Liver (tissue), 8 donors: ENCODE measurements at regions not wholly inside any gene's neighbourhood (a gene's known extent, or its start where the extent isn't known, plus 50 kb on each side); places are given as distances from the start of the nearest gene placed in this dataset.

Experiments
- DNase-seq: peaks from one replicate; pipeline ENCODE4 v3.0.0-alpha.2; 2017; ENCODE audit warnings: low spot score
- H3K27ac ChIP-seq, 2 donors: one replicate each; pipeline ENCODE4 v1.7.0; 2013; ENCODE audit warnings: inconsistent platforms in 2 of 2, low read length in 2 of 2, control low read depth in 1 of 2, low read depth in 1 of 2, mild to moderate bottlenecking in 1 of 2
- H3K27me3 ChIP-seq, 4 donors: one replicate each; pipeline versions ENCODE4 v1.6.1 to v1.7.0; 2013; ENCODE audit warnings: low read length in 3 of 4, inconsistent platforms in 1 of 4, mild to moderate bottlenecking in 1 of 4, moderate library complexity in 1 of 4; ENCODE audit not compliant: control insufficient read depth in 4 of 4, insufficient read depth in 4 of 4
- H3K36me3 ChIP-seq, 4 donors: one replicate each; pipeline versions ENCODE4 v1.6.1 to v1.7.0; 2013; ENCODE audit warnings: low read length in 3 of 4, mild to moderate bottlenecking in 3 of 4, low read depth in 1 of 4, moderate library complexity in 1 of 4; ENCODE audit not compliant: control insufficient read depth in 4 of 4, insufficient read depth in 3 of 4
- H3K4me1 ChIP-seq, 4 donors: one replicate each; pipeline versions ENCODE4 v1.6.1 to v1.7.0; 2013; ENCODE audit warnings: low read length in 3 of 4, mild to moderate bottlenecking in 3 of 4, moderate library complexity in 1 of 4; ENCODE audit not compliant: control insufficient read depth in 4 of 4, insufficient read depth in 4 of 4
- H3K4me3 ChIP-seq, 3 donors: one replicate each; pipeline versions ENCODE4 v1.6.1 to v1.7.0; 2013; ENCODE audit warnings: low read length in 3 of 3, control low read depth in 1 of 3, low read depth in 1 of 3, mild to moderate bottlenecking in 1 of 3
- H3K9ac ChIP-seq, 2 donors: one replicate each; pipeline ENCODE4 v1.7.0; 2013; ENCODE audit warnings: low read length in 2 of 2, mild to moderate bottlenecking in 2 of 2, moderate library complexity in 2 of 2, control low read depth in 1 of 2, low read depth in 1 of 2
- H3K9me3 ChIP-seq, 4 donors: one replicate each; pipeline versions ENCODE4 v1.6.1 to v1.7.0; 2013; ENCODE audit warnings: low read length in 3 of 4; ENCODE audit not compliant: control insufficient read depth in 4 of 4
- EGR1 ChIP-seq, 2 donors: IDR thresholded peaks; 2 replicates each; pipeline ENCODE4 v1.6.1; 2016 to 2018; ENCODE audit warnings: antibody characterized with exemption in 2 of 2, low read depth in 2 of 2
- FOXA1 ChIP-seq: IDR thresholded peaks from 2 replicates; pipeline ENCODE4 v1.6.1; 2016; ENCODE audit warnings: antibody characterized with exemption
- FOXA2 ChIP-seq: IDR thresholded peaks from 2 replicates; pipeline ENCODE4 v1.6.1; 2016; ENCODE audit warnings: antibody characterized with exemption
- GABPA ChIP-seq, 2 donors: IDR thresholded peaks in 1 of 2; conservative IDR thresholded peaks in 1 of 2; 2 replicates each; pipeline ENCODE4 v1.6.1; 2016; ENCODE audit warnings: antibody characterized with exemption in 2 of 2, mild to moderate bottlenecking in 1 of 2, moderate library complexity in 1 of 2
- HNF4A ChIP-seq, 2 donors: conservative IDR thresholded peaks; 2 replicates each; pipeline ENCODE4 v1.6.1; 2016; ENCODE audit warnings: antibody characterized with exemption in 2 of 2, mild to moderate bottlenecking in 2 of 2
- HNF4G ChIP-seq: IDR thresholded peaks from 2 replicates; pipeline ENCODE4 v1.6.1; 2016; ENCODE audit warnings: antibody characterized with exemption
- JUND ChIP-seq, 2 donors: IDR thresholded peaks; 2 replicates each; pipeline ENCODE4 v1.6.1; 2016; ENCODE audit warnings: antibody characterized with exemption in 2 of 2
- NR2F2 ChIP-seq: IDR thresholded peaks from 2 replicates; pipeline ENCODE4 v1.6.1; 2016; ENCODE audit warnings: antibody characterized with exemption
- RAD21 ChIP-seq, 2 donors: IDR thresholded peaks; 2 replicates each; pipeline ENCODE4 v1.6.1; 2016; ENCODE audit warnings: antibody characterized with exemption in 2 of 2, mild to moderate bottlenecking in 2 of 2
- RXRA ChIP-seq, 2 donors: IDR thresholded peaks; 2 replicates each; pipeline ENCODE4 v1.6.1; 2017 to 2018; ENCODE audit warnings: antibody characterized with exemption in 2 of 2, mild to moderate bottlenecking in 1 of 2
- SP1 ChIP-seq: IDR thresholded peaks from 2 replicates; pipeline ENCODE4 v1.6.1; 2018; ENCODE audit warnings: antibody characterized with exemption, mild to moderate bottlenecking
- TAF1 ChIP-seq: conservative IDR thresholded peaks from 2 replicates; pipeline ENCODE4 v1.6.1; 2016; ENCODE audit warnings: antibody characterized with exemption, mild to moderate bottlenecking
- YY1 ChIP-seq: IDR thresholded peaks from 2 replicates; pipeline ENCODE4 v1.6.1; 2016; ENCODE audit warnings: antibody characterized with exemption, mild to moderate bottlenecking
- WGBS: extraction: QIAGEN DNeasy Blood & Tissue Kit; methylation state at CpG from one replicate; pipeline ENCODE4 v1.1.7; 2013; 5-methylcytosine and 5-hydroxymethylcytosine counted together
- TF ChIP-seq, protein P1 (sequence below): IDR thresholded peaks from 2 replicates; pipeline ENCODE4 v1.6.1; 2016; ENCODE audit warnings: antibody characterized with exemption
- TF ChIP-seq, protein P2 (sequence below): fragments of 150-350 bp; IDR thresholded peaks from 2 replicates; pipeline ENCODE4 v1.5.1; 2017; ENCODE audit warnings: improper control_type of control experiment, low read depth, low read length; ENCODE audit not compliant: missing input control
- TF ChIP-seq, protein P3 (sequence below): IDR thresholded peaks from 2 replicates; pipeline ENCODE4 v1.6.1; 2016; ENCODE audit warnings: antibody characterized with exemption
- TF ChIP-seq, protein P4 (sequence below): IDR thresholded peaks from 2 replicates; pipeline ENCODE4 v1.6.1; 2016; ENCODE audit warnings: antibody characterized with exemption, mild to moderate bottlenecking
- TF ChIP-seq, protein P5 (sequence below): IDR thresholded peaks from 2 replicates; pipeline ENCODE4 v1.6.1; 2016; ENCODE audit warnings: antibody characterized with exemption
- donor health status: healthy.
- donor health status: healthy.
- donor health status: healthy.
- donor health status: healthy.
- donor health status: healthy.

DNA sequence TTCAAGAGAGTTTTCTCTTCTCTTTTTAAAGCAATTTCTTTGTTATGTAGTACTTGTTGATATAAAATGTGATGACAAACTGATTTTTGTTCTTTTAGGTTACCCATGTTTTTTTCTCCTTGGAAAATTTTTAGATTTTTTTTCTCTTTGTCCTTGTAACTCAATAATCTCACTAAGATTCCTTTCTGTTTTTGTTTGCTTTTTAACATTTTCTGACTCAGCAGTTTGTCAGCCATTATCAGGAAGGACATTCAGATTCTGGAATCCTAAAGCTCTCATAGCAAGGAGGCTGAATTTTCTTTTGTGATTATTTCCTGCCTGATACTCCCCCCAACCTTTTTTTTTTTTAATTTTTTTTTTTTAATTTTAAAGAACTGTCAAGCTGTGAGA, 75.2 kb upstream of the CITED2 start:
- no peak overlapping the region for H3K9ac ChIP-seq
- H3K27ac ChIP-seq, result no peak overlapping the region

DNA sequence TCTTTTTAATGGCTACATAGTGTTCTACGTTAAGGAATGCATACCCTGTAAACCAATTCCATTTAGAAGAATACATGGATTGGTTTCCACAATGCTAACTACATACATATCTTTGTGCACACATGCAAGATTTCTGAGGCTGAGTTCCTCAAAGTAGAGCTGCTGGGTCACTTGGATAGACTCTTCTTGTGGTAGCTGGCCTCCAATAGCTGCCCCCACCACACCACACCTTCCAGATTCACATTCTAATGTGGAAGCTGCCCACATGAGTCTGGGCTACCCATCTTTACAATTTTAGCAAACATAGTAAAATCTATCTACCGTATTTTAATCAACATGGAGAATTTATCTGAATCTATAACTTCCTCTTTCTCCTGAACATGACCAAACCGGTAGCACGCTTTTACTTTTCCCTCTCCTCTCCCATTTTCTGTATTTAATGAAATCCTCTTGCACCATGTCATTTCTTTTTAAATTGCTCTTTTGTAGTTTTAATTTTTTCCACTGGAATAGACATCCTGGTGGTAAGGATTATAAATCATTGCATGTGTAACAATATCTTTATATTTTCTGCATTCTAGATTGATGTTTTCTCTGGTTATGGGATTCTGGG, 74.7 kb upstream of the CITED2 start:
- WGBS, result 80% methylated on average over 4 of the region's 4 CpGs
- DNase-seq, result no peak
- H3K4me1 ChIP-seq, result no peaks in the 10 kb centered on the region
- H3K9ac ChIP-seq, result no peak overlapping the region
- H3K27ac ChIP-seq, result no peak overlapping the region
- H3K9me3 ChIP-seq, result no peaks in the 10 kb centered on the region
- TF ChIP-seq, protein P1, sequence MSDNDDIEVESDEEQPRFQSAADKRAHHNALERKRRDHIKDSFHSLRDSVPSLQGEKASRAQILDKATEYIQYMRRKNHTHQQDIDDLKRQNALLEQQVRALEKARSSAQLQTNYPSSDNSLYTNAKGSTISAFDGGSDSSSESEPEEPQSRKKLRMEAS, result no peak
- TF ChIP-seq EGR1 (IDR thresholded peaks at IDR 0.05; ENCODE audit: low read depth in 2 of 2) (no peak), FOXA1 (no peak), JUND (IDR thresholded peaks at IDR 0.05) (no peak), SP1 (no peak), NR2F2 (no peak), RAD21 (IDR thresholded peaks at IDR 0.05) (no peak), HNF4A (conservative IDR thresholded peaks at IDR 0.05) (no peak), TAF1 (no peak), RXRA (IDR thresholded peaks at IDR 0.05) (no peak), YY1 (no peak), GABPA (IDR thresholded peaks at IDR 0.05 in 1 of 2, conservative IDR thresholded peaks at IDR 0.05 in 1 of 2) (no peak), HNF4G (no peak), FOXA2 (no peak)
- TF ChIP-seq, protein P2, sequence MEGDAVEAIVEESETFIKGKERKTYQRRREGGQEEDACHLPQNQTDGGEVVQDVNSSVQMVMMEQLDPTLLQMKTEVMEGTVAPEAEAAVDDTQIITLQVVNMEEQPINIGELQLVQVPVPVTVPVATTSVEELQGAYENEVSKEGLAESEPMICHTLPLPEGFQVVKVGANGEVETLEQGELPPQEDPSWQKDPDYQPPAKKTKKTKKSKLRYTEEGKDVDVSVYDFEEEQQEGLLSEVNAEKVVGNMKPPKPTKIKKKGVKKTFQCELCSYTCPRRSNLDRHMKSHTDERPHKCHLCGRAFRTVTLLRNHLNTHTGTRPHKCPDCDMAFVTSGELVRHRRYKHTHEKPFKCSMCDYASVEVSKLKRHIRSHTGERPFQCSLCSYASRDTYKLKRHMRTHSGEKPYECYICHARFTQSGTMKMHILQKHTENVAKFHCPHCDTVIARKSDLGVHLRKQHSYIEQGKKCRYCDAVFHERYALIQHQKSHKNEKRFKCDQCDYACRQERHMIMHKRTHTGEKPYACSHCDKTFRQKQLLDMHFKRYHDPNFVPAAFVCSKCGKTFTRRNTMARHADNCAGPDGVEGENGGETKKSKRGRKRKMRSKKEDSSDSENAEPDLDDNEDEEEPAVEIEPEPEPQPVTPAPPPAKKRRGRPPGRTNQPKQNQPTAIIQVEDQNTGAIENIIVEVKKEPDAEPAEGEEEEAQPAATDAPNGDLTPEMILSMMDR, result no peak
- TF ChIP-seq, protein P3, sequence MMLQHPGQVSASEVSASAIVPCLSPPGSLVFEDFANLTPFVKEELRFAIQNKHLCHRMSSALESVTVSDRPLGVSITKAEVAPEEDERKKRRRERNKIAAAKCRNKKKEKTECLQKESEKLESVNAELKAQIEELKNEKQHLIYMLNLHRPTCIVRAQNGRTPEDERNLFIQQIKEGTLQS, result no peak
- TF ChIP-seq, protein P4, sequence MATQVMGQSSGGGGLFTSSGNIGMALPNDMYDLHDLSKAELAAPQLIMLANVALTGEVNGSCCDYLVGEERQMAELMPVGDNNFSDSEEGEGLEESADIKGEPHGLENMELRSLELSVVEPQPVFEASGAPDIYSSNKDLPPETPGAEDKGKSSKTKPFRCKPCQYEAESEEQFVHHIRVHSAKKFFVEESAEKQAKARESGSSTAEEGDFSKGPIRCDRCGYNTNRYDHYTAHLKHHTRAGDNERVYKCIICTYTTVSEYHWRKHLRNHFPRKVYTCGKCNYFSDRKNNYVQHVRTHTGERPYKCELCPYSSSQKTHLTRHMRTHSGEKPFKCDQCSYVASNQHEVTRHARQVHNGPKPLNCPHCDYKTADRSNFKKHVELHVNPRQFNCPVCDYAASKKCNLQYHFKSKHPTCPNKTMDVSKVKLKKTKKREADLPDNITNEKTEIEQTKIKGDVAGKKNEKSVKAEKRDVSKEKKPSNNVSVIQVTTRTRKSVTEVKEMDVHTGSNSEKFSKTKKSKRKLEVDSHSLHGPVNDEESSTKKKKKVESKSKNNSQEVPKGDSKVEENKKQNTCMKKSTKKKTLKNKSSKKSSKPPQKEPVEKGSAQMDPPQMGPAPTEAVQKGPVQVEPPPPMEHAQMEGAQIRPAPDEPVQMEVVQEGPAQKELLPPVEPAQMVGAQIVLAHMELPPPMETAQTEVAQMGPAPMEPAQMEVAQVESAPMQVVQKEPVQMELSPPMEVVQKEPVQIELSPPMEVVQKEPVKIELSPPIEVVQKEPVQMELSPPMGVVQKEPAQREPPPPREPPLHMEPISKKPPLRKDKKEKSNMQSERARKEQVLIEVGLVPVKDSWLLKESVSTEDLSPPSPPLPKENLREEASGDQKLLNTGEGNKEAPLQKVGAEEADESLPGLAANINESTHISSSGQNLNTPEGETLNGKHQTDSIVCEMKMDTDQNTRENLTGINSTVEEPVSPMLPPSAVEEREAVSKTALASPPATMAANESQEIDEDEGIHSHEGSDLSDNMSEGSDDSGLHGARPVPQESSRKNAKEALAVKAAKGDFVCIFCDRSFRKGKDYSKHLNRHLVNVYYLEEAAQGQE, result no peak
- TF ChIP-seq, protein P5, sequence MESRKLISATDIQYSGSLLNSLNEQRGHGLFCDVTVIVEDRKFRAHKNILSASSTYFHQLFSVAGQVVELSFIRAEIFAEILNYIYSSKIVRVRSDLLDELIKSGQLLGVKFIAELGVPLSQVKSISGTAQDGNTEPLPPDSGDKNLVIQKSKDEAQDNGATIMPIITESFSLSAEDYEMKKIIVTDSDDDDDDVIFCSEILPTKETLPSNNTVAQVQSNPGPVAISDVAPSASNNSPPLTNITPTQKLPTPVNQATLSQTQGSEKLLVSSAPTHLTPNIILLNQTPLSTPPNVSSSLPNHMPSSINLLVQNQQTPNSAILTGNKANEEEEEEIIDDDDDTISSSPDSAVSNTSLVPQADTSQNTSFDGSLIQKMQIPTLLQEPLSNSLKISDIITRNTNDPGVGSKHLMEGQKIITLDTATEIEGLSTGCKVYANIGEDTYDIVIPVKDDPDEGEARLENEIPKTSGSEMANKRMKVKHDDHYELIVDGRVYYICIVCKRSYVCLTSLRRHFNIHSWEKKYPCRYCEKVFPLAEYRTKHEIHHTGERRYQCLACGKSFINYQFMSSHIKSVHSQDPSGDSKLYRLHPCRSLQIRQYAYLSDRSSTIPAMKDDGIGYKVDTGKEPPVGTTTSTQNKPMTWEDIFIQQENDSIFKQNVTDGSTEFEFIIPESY, result no peak
- H3K4me3 ChIP-seq, result no peak overlapping the region
- no peaks in the 10 kb centered on the region for H3K27me3 ChIP-seq
- no peaks in the 10 kb centered on the region for H3K36me3 ChIP-seq

More for the DNA sequence above, 75.2 kb upstream of the CITED2 start:
- H3K9me3 ChIP-seq, result no peaks in the 10 kb centered on the region
- no peaks in the 10 kb centered on the region for H3K4me1 ChIP-seq
- no peak for TF ChIP-seq FOXA1
- peak in 1 of 2 donors; percentile 7 for TF ChIP-seq RAD21 (IDR thresholded peaks at IDR 0.05)
- no peak overlapping the region for H3K4me3 ChIP-seq
- H3K36me3 ChIP-seq, result no peaks in the 10 kb centered on the region
- no peaks in the 10 kb centered on the region for H3K27me3 ChIP-seq
- no peak for DNase-seq
